Endothelial cell of umbilical vein (primary cell): ENCODE measurements at regions not wholly inside any gene's neighbourhood (a gene's known extent, or its start where the extent isn't known, plus 50 kb on each side); places are given as distances from the start of the nearest gene placed in this dataset.

Source experiments
- BruUV-seq: library from RNA; stranded (reverse); fragments of 400-500 nt; replicated peaks from 2 replicates; lab custom pipeline; 2021; lab: Mats Ljungman, UMichigan
- CTCF ChIA-PET: fragments of 300-600, 350-600 bp; sonication (Branson Sonifier 250); formaldehyde crosslinking; loops from one replicate; lab custom pipeline; 2021; ENCODE audit warnings: antibody characterized with exemption, inconsistent platforms; lab: Charles Lee
- POLR2A ChIA-PET: fragments of 300-600, 350-600 bp; sonication (Branson Sonifier 250); formaldehyde crosslinking; loops from one replicate; lab custom pipeline; 2021; ENCODE audit warnings: antibody characterized with exemption, inconsistent platforms; lab: Charles Lee
- DNase-seq: peaks from one replicate; pipeline ENCODE4 v3.0.0-alpha.2; 2011; ENCODE audit warnings: low read depth, low spot score
- FAIRE-seq: peaks from 2 replicates; lab custom pipeline; 2011; peaks lifted over from hg19 to GRCh38; lab: Jason Lieb, UNC
- H2AFZ ChIP-seq: 2 replicates; pipeline ENCODE4 v1.6.0; 2012; ENCODE audit warnings: low read depth, low read length, control low read depth, inconsistent platforms
- H3K27ac ChIP-seq: 2 replicates; pipeline ENCODE4 v1.5.1; 2011; ENCODE audit warnings: low read depth, mild to moderate bottlenecking, control low read depth, low read length, moderate library complexity; ENCODE audit not compliant: insufficient read depth
- H3K27me3 ChIP-seq, 2 experiments: 2 replicates each; pipeline versions ENCODE4 v1.6.0 to v1.6.1; 2011; ENCODE audit warnings: low read length in 2 of 2, mixed read lengths in 1 of 2; ENCODE audit not compliant: control insufficient read depth in 2 of 2, insufficient read depth in 2 of 2
- H3K36me3 ChIP-seq, 2 experiments: 2 replicates in 1 of 2; 3 replicates in 1 of 2; pipeline ENCODE4 v1.5.1; 2011; ENCODE audit warnings: low read length in 2 of 2, mild to moderate bottlenecking in 1 of 2, moderate library complexity in 1 of 2; ENCODE audit not compliant: control insufficient read depth in 2 of 2, insufficient read depth in 2 of 2; ENCODE audit errors: extremely low read depth in 1 of 2
- H3K4me1 ChIP-seq: 3 replicates; pipeline ENCODE4 v1.5.1; 2011; ENCODE audit warnings: mild to moderate bottlenecking, low read length; ENCODE audit not compliant: control insufficient read depth, insufficient read depth; ENCODE audit errors: extremely low read depth
- H3K4me2 ChIP-seq: 2 replicates; pipeline ENCODE4 v1.6.1; 2011; ENCODE audit warnings: low read length, control low read depth, mixed read lengths; ENCODE audit not compliant: insufficient read depth
- H3K4me3 ChIP-seq, 3 experiments: fragments of 200-600 bp in 1 of 3; sonication (generic), shearing (Covaris generic) in 1 of 3; replicated peaks in 1 of 3; 2 replicates each; pipeline ENCODE4 v1.5.1; 2011 to 2016; ENCODE audit warnings: control low read depth in 3 of 3, low read length in 3 of 3, mild to moderate bottlenecking in 2 of 3, inconsistent platforms in 1 of 3, low read depth in 1 of 3, moderate library complexity in 1 of 3; ENCODE audit not compliant: insufficient read depth in 1 of 3
- H3K79me2 ChIP-seq: 2 replicates; pipeline ENCODE4 v1.6.0; 2012; ENCODE audit warnings: low read length, inconsistent platforms; ENCODE audit not compliant: control insufficient read depth, insufficient read depth
- H3K9ac ChIP-seq: replicated peaks from 2 replicates; pipeline ENCODE3; 2011; ENCODE audit warnings: low read length, control low read depth; ENCODE audit not compliant: insufficient read depth; ENCODE audit errors: extremely low read depth
- H3K9me1 ChIP-seq: replicated peaks from 3 replicates; pipeline ENCODE4 v1.6.0; 2011; ENCODE audit warnings: mild to moderate bottlenecking, low read length; ENCODE audit not compliant: control insufficient read depth, insufficient read depth; ENCODE audit errors: extremely low read depth
- H3K9me3 ChIP-seq: replicated peaks from 2 replicates; pipeline ENCODE4 v1.5.1; 2012; ENCODE audit warnings: low read length, inconsistent platforms; ENCODE audit not compliant: control insufficient read depth, insufficient read depth
- H4K20me1 ChIP-seq: replicated peaks from 2 replicates; pipeline ENCODE3; 2011; ENCODE audit warnings: mild to moderate bottlenecking, low read length; ENCODE audit not compliant: control insufficient read depth, insufficient read depth; ENCODE audit errors: extremely low read depth
- CTCF ChIP-seq, 2 donors: IDR thresholded peaks; 1 replicate in 1 of 2; 2 replicates in 1 of 2; pipeline ENCODE4 v1.5.1; 2011; ENCODE audit warnings: low read length in 2 of 2, mild to moderate bottlenecking in 2 of 2, moderate library complexity in 2 of 2, control low read depth in 1 of 2, inconsistent platforms in 1 of 2, low read depth in 1 of 2; ENCODE audit not compliant: insufficient read depth in 1 of 2; ENCODE audit errors: extremely low read depth in 1 of 2
- EZH2 ChIP-seq: IDR thresholded peaks from 2 replicates; pipeline ENCODE4 v1.6.1; 2012; ENCODE audit warnings: borderline replicate concordance, low read depth, mild to moderate bottlenecking, moderate library complexity, low read length, inconsistent platforms; ENCODE audit not compliant: severe bottlenecking
- FOS ChIP-seq: IDR thresholded peaks from 2 replicates; pipeline ENCODE4 v1.6.1; 2011; ENCODE audit warnings: mild to moderate bottlenecking, low read length, moderate library complexity, borderline replicate concordance; ENCODE audit not compliant: insufficient read depth
- GATA2 ChIP-seq: IDR thresholded peaks from 2 replicates; pipeline ENCODE4 v1.7.0; 2011; ENCODE audit warnings: low read depth, mild to moderate bottlenecking, moderate library complexity, mixed read lengths, low read length; ENCODE audit not compliant: insufficient read length, insufficient read depth
- JUN ChIP-seq: IDR thresholded peaks from 2 replicates; pipeline ENCODE4 v1.6.1; 2011; ENCODE audit warnings: borderline replicate concordance, low read depth; ENCODE audit not compliant: insufficient read length, insufficient read depth
- MAX ChIP-seq: IDR thresholded peaks from 2 replicates; pipeline ENCODE4 v1.6.1; 2011; ENCODE audit not compliant: insufficient read depth, insufficient read length
- MYC ChIP-seq: IDR thresholded peaks from one replicate; pipeline ENCODE4 v1.6.1; 2011; ENCODE audit warnings: mild to moderate bottlenecking, low read depth, low read length
- POLR2A ChIP-seq: IDR thresholded peaks from 2 replicates; pipeline ENCODE4 v1.6.1; 2012; ENCODE audit warnings: low read depth, mild to moderate bottlenecking, control low read depth, low read length
- POLR2AphosphoS5 ChIP-seq: IDR thresholded peaks from 2 replicates; pipeline ENCODE4 v1.6.1; 2012; ENCODE audit warnings: low read depth, mild to moderate bottlenecking, control low read depth, low read length, moderate library complexity; ENCODE audit not compliant: insufficient read depth
- dilution Hi-C: fragments of 300-500 bp; cut with MboI; formaldehyde crosslinking; loops from one replicate; pipeline ENCODE4 v1.15.0; 2019; ENCODE audit warnings: low sequenced_read_pairs; ENCODE audit not compliant: extremely low pct_ligation_motif_present
- intact Hi-C: fragments of 100-400 bp; cut with micrococcal nuclease; formaldehyde crosslinking; loops from one replicate; pipeline ENCODE4 v1.10.0; 2022

- no TSS peak for BruUV-seq
- no peaks in the 10 kb centered on the region for H3K9me3 ChIP-seq
- POLR2A ChIA-PET = no interaction called here
- no peaks in the 10 kb centered on the region for H3K36me3 ChIP-seq
- H3K27me3 ChIP-seq = no peaks in the 10 kb centered on the region
- DNase-seq = no peak
- no peak overlapping the region for H3K9ac ChIP-seq
- no peak overlapping the region for H2AFZ ChIP-seq
- FAIRE-seq = no peak
- no peaks in the 10 kb centered on the region for H3K4me1 ChIP-seq
- no peaks in the 10 kb centered on the region for H4K20me1 ChIP-seq
- intact Hi-C loops (no loop called here), dilution Hi-C loops (no loop called here)
- no peak overlapping the region for H3K4me2 ChIP-seq
- CTCF ChIA-PET = no interaction called here
- no peak overlapping the region for H3K27ac ChIP-seq
- H3K9me1 ChIP-seq = no peaks in the 10 kb centered on the region
- H3K4me3 ChIP-seq = no peak overlapping the region
- H3K79me2 ChIP-seq = no peaks in the 10 kb centered on the region
- TF ChIP-seq MYC = no peak
- TF ChIP-seq MAX = no peak
- TF ChIP-seq GATA2 = no peak
- no peak for TF ChIP-seq JUN
- TF ChIP-seq POLR2A = no peak
- TF ChIP-seq POLR2AphosphoS5 = no peak
- no peak for TF ChIP-seq FOS
- no peak for TF ChIP-seq CTCF (IDR thresholded peaks at IDR 0.05; ENCODE audit: extremely low read depth in 1 of 2, insufficient read depth in 1 of 2, low read depth in 1 of 2, low read length in 2 of 2)
- TF ChIP-seq EZH2 = no peak
Observed at GRCh38 chr3:110123946-110124345, 786.6 kb upstream of the DPPA4 start.
